Endothelial cell of umbilical vein (primary cell): ENCODE measurements at regions not wholly inside any gene's neighbourhood (a gene's known extent, or its start where the extent isn't known, plus 50 kb on each side); places are given as distances from the start of the nearest gene placed in this dataset.

Experiments
- BruUV-seq: library from RNA; stranded (reverse); fragments of 400-500 nt; replicated peaks from 2 replicates; lab custom pipeline; 2021; lab: Mats Ljungman, UMichigan
- CTCF ChIA-PET: fragments of 300-600, 350-600 bp; sonication (Branson Sonifier 250); formaldehyde crosslinking; loops from one replicate; lab custom pipeline; 2021; ENCODE audit warnings: antibody characterized with exemption, inconsistent platforms; lab: Charles Lee
- POLR2A ChIA-PET: fragments of 300-600, 350-600 bp; sonication (Branson Sonifier 250); formaldehyde crosslinking; loops from one replicate; lab custom pipeline; 2021; ENCODE audit warnings: antibody characterized with exemption, inconsistent platforms; lab: Charles Lee
- DNase-seq: peaks from one replicate; pipeline ENCODE4 v3.0.0-alpha.2; 2011; ENCODE audit warnings: low read depth, low spot score
- FAIRE-seq: peaks from 2 replicates; lab custom pipeline; 2011; peaks lifted over from hg19 to GRCh38; lab: Jason Lieb, UNC
- H2AFZ ChIP-seq: 2 replicates; pipeline ENCODE4 v1.6.0; 2012; ENCODE audit warnings: low read depth, low read length, control low read depth, inconsistent platforms
- H3K27ac ChIP-seq: 2 replicates; pipeline ENCODE4 v1.5.1; 2011; ENCODE audit warnings: low read depth, mild to moderate bottlenecking, control low read depth, low read length, moderate library complexity; ENCODE audit not compliant: insufficient read depth
- H3K27me3 ChIP-seq, 2 experiments: 2 replicates each; pipeline versions ENCODE4 v1.6.0 to v1.6.1; 2011; ENCODE audit warnings: low read length in 2 of 2, mixed read lengths in 1 of 2; ENCODE audit not compliant: control insufficient read depth in 2 of 2, insufficient read depth in 2 of 2
- H3K36me3 ChIP-seq, 2 experiments: 2 replicates in 1 of 2; 3 replicates in 1 of 2; pipeline ENCODE4 v1.5.1; 2011; ENCODE audit warnings: low read length in 2 of 2, mild to moderate bottlenecking in 1 of 2, moderate library complexity in 1 of 2; ENCODE audit not compliant: control insufficient read depth in 2 of 2, insufficient read depth in 2 of 2; ENCODE audit errors: extremely low read depth in 1 of 2
- H3K4me1 ChIP-seq: 3 replicates; pipeline ENCODE4 v1.5.1; 2011; ENCODE audit warnings: mild to moderate bottlenecking, low read length; ENCODE audit not compliant: control insufficient read depth, insufficient read depth; ENCODE audit errors: extremely low read depth
- H3K4me2 ChIP-seq: 2 replicates; pipeline ENCODE4 v1.6.1; 2011; ENCODE audit warnings: low read length, control low read depth, mixed read lengths; ENCODE audit not compliant: insufficient read depth
- H3K4me3 ChIP-seq, 3 experiments: fragments of 200-600 bp in 1 of 3; sonication (generic), shearing (Covaris generic) in 1 of 3; replicated peaks in 1 of 3; 2 replicates each; pipeline ENCODE4 v1.5.1; 2011 to 2016; ENCODE audit warnings: control low read depth in 3 of 3, low read length in 3 of 3, mild to moderate bottlenecking in 2 of 3, inconsistent platforms in 1 of 3, low read depth in 1 of 3, moderate library complexity in 1 of 3; ENCODE audit not compliant: insufficient read depth in 1 of 3
- H3K79me2 ChIP-seq: 2 replicates; pipeline ENCODE4 v1.6.0; 2012; ENCODE audit warnings: low read length, inconsistent platforms; ENCODE audit not compliant: control insufficient read depth, insufficient read depth
- H3K9ac ChIP-seq: replicated peaks from 2 replicates; pipeline ENCODE3; 2011; ENCODE audit warnings: low read length, control low read depth; ENCODE audit not compliant: insufficient read depth; ENCODE audit errors: extremely low read depth
- H3K9me1 ChIP-seq: replicated peaks from 3 replicates; pipeline ENCODE4 v1.6.0; 2011; ENCODE audit warnings: mild to moderate bottlenecking, low read length; ENCODE audit not compliant: control insufficient read depth, insufficient read depth; ENCODE audit errors: extremely low read depth
- H3K9me3 ChIP-seq: replicated peaks from 2 replicates; pipeline ENCODE4 v1.5.1; 2012; ENCODE audit warnings: low read length, inconsistent platforms; ENCODE audit not compliant: control insufficient read depth, insufficient read depth
- H4K20me1 ChIP-seq: replicated peaks from 2 replicates; pipeline ENCODE3; 2011; ENCODE audit warnings: mild to moderate bottlenecking, low read length; ENCODE audit not compliant: control insufficient read depth, insufficient read depth; ENCODE audit errors: extremely low read depth
- EZH2 ChIP-seq: IDR thresholded peaks from 2 replicates; pipeline ENCODE4 v1.6.1; 2012; ENCODE audit warnings: borderline replicate concordance, low read depth, mild to moderate bottlenecking, moderate library complexity, low read length, inconsistent platforms; ENCODE audit not compliant: severe bottlenecking
- FOS ChIP-seq: IDR thresholded peaks from 2 replicates; pipeline ENCODE4 v1.6.1; 2011; ENCODE audit warnings: mild to moderate bottlenecking, low read length, moderate library complexity, borderline replicate concordance; ENCODE audit not compliant: insufficient read depth
- GATA2 ChIP-seq: IDR thresholded peaks from 2 replicates; pipeline ENCODE4 v1.7.0; 2011; ENCODE audit warnings: low read depth, mild to moderate bottlenecking, moderate library complexity, mixed read lengths, low read length; ENCODE audit not compliant: insufficient read length, insufficient read depth
- JUN ChIP-seq: IDR thresholded peaks from 2 replicates; pipeline ENCODE4 v1.6.1; 2011; ENCODE audit warnings: borderline replicate concordance, low read depth; ENCODE audit not compliant: insufficient read length, insufficient read depth
- MYC ChIP-seq: IDR thresholded peaks from one replicate; pipeline ENCODE4 v1.6.1; 2011; ENCODE audit warnings: mild to moderate bottlenecking, low read depth, low read length
- POLR2A ChIP-seq: IDR thresholded peaks from 2 replicates; pipeline ENCODE4 v1.6.1; 2012; ENCODE audit warnings: low read depth, mild to moderate bottlenecking, control low read depth, low read length
- POLR2AphosphoS5 ChIP-seq: IDR thresholded peaks from 2 replicates; pipeline ENCODE4 v1.6.1; 2012; ENCODE audit warnings: low read depth, mild to moderate bottlenecking, control low read depth, low read length, moderate library complexity; ENCODE audit not compliant: insufficient read depth
- dilution Hi-C: fragments of 300-500 bp; cut with MboI; formaldehyde crosslinking; loops from one replicate; pipeline ENCODE4 v1.15.0; 2019; ENCODE audit warnings: low sequenced_read_pairs; ENCODE audit not compliant: extremely low pct_ligation_motif_present
- intact Hi-C: fragments of 100-400 bp; cut with micrococcal nuclease; formaldehyde crosslinking; loops from one replicate; pipeline ENCODE4 v1.10.0; 2022
- TF ChIP-seq, protein P1 (sequence below): IDR thresholded peaks from 2 replicates; pipeline ENCODE4 v1.6.1; 2011; ENCODE audit not compliant: insufficient read depth, insufficient read length
- TF ChIP-seq, protein P2 (sequence below), 2 donors: IDR thresholded peaks; 1 replicate in 1 of 2; 2 replicates in 1 of 2; pipeline ENCODE4 v1.5.1; 2011; ENCODE audit warnings: low read length in 2 of 2, mild to moderate bottlenecking in 2 of 2, moderate library complexity in 2 of 2, control low read depth in 1 of 2, inconsistent platforms in 1 of 2, low read depth in 1 of 2; ENCODE audit not compliant: insufficient read depth in 1 of 2; ENCODE audit errors: extremely low read depth in 1 of 2

DNA sequence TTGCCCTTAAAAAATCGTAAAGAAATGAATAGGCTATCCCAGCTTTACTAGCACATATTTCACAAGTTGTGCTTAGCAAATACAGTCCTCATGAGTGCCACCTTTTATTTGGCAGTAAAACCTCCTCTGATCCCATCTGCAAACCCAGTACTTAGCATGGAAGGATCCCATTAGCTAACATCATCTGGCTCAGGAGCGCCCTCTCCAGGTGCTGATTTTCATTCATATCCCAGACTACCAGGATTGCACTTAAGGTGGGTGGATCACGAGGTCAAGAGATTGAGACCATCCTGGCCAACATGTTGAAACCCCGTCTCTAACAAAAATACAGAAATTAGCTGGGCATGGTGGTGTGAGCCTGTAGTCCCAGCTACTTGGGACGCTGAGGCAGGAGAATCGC is 76.1 kb upstream of the PAX6 start:
- BruUV-seq, result no TSS peak
- DNase-seq, result no peak
- CTCF ChIA-PET, result interaction anchor here (0.5 kb wide), 1 partner anchor 90 kb away, joined by 3 read pairs; no protein-coding TSS in a partner anchor

More for the DNA sequence above, 76.1 kb upstream of the PAX6 start:
- no peaks in the 10 kb centered on the region for H3K9me1 ChIP-seq
- no peak for FAIRE-seq
- H3K27ac ChIP-seq, result no peak overlapping the region
- no peak overlapping the region for H2AFZ ChIP-seq
- dilution Hi-C loops (no loop called here), intact Hi-C loops (no loop called here)
- no peak overlapping the region for H3K4me2 ChIP-seq
- no peaks in the 10 kb centered on the region for H3K9me3 ChIP-seq
- no peaks in the 10 kb centered on the region for H3K4me1 ChIP-seq
- H3K4me3 ChIP-seq, result no peak overlapping the region
- no peak overlapping the region for H3K9ac ChIP-seq
- H3K36me3 ChIP-seq, result no peaks in the 10 kb centered on the region
- TF ChIP-seq GATA2 (no peak), POLR2AphosphoS5 (no peak), FOS (no peak), MYC (no peak), POLR2A (no peak), EZH2 (no peak), JUN (no peak)
- TF ChIP-seq, protein P1, sequence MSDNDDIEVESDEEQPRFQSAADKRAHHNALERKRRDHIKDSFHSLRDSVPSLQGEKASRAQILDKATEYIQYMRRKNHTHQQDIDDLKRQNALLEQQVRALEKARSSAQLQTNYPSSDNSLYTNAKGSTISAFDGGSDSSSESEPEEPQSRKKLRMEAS, result no peak
- TF ChIP-seq, protein P2, sequence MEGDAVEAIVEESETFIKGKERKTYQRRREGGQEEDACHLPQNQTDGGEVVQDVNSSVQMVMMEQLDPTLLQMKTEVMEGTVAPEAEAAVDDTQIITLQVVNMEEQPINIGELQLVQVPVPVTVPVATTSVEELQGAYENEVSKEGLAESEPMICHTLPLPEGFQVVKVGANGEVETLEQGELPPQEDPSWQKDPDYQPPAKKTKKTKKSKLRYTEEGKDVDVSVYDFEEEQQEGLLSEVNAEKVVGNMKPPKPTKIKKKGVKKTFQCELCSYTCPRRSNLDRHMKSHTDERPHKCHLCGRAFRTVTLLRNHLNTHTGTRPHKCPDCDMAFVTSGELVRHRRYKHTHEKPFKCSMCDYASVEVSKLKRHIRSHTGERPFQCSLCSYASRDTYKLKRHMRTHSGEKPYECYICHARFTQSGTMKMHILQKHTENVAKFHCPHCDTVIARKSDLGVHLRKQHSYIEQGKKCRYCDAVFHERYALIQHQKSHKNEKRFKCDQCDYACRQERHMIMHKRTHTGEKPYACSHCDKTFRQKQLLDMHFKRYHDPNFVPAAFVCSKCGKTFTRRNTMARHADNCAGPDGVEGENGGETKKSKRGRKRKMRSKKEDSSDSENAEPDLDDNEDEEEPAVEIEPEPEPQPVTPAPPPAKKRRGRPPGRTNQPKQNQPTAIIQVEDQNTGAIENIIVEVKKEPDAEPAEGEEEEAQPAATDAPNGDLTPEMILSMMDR (IDR thresholded peaks at IDR 0.05; ENCODE audit: extremely low read depth in 1 of 2, insufficient read depth in 1 of 2, low read depth in 1 of 2, low read length in 2 of 2), result no peak
- H3K79me2 ChIP-seq, result no peaks in the 10 kb centered on the region
- H3K27me3 ChIP-seq, result no peaks in the 10 kb centered on the region
- POLR2A ChIA-PET, result no interaction called here
- H4K20me1 ChIP-seq, result no peaks in the 10 kb centered on the region
